Peyer's patch (tissue), 4 donors: ENCODE measurements at regions not wholly inside any gene's neighbourhood (a gene's known extent, or its start where the extent isn't known, plus 50 kb on each side); places are given as distances from the start of the nearest gene placed in this dataset.

Source experiments
- DNase-seq, 3 donors: peaks; one replicate each; pipeline ENCODE4 v3.0.0-alpha.2; 2017 to 2019
- H3K27ac ChIP-seq, 4 donors: fragments of 200-600 bp; sonication (generic); one replicate each; pipeline ENCODE4 v1.5.1; 2016 to 2019
- H3K27me3 ChIP-seq, 2 donors: fragments of 200-600 bp; sonication (generic); one replicate each; pipeline ENCODE4 v1.5.1; 2019
- H3K36me3 ChIP-seq, 3 donors: fragments of 200-600 bp; sonication (generic); one replicate each; pipeline ENCODE4 v1.5.1; 2016 to 2019
- H3K4me1 ChIP-seq, 4 donors: fragments of 200-600 bp; sonication (generic); one replicate each; pipeline ENCODE4 v1.5.1; 2016 to 2019
- H3K4me3 ChIP-seq, 4 donors: fragments of 200-600 bp; sonication (generic); 1 replicate in 3 of 4; 2 replicates in 1 of 4; pipeline ENCODE4 v1.5.1; 2016 to 2019; ENCODE audit warnings: mild to moderate bottlenecking in 1 of 4
- H3K9me3 ChIP-seq, 4 donors: fragments of 200-600 bp; sonication (generic); one replicate each; pipeline ENCODE4 v1.5.1; 2016 to 2019; ENCODE audit warnings: mild to moderate bottlenecking in 1 of 4
- POLR2A ChIP-seq, 2 donors: fragments of 450-650 bp; IDR thresholded peaks; one replicate each; pipeline ENCODE4 v1.5.1; 2017; ENCODE audit warnings: antibody characterized with exemption in 2 of 2, mild to moderate bottlenecking in 2 of 2, moderate library complexity in 2 of 2
- TF ChIP-seq, protein P1 (sequence below), 6 experiments: fragments of 450-650 bp in 4 of 6; fragments of 200-600 bp in 2 of 6; sonication (generic) in 1 of 6; IDR thresholded peaks; one replicate each; pipeline ENCODE4 v1.5.1; 2017 to 2019; ENCODE audit warnings: antibody characterized with exemption in 6 of 6, mild to moderate bottlenecking in 3 of 6, moderate library complexity in 1 of 6

- no peaks in the 10 kb centered on the region for H3K9me3 ChIP-seq
- no peak for DNase-seq
- no peak for TF ChIP-seq POLR2A (IDR thresholded peaks at IDR 0.05)
- TF ChIP-seq, protein P1, sequence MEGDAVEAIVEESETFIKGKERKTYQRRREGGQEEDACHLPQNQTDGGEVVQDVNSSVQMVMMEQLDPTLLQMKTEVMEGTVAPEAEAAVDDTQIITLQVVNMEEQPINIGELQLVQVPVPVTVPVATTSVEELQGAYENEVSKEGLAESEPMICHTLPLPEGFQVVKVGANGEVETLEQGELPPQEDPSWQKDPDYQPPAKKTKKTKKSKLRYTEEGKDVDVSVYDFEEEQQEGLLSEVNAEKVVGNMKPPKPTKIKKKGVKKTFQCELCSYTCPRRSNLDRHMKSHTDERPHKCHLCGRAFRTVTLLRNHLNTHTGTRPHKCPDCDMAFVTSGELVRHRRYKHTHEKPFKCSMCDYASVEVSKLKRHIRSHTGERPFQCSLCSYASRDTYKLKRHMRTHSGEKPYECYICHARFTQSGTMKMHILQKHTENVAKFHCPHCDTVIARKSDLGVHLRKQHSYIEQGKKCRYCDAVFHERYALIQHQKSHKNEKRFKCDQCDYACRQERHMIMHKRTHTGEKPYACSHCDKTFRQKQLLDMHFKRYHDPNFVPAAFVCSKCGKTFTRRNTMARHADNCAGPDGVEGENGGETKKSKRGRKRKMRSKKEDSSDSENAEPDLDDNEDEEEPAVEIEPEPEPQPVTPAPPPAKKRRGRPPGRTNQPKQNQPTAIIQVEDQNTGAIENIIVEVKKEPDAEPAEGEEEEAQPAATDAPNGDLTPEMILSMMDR (IDR thresholded peaks at IDR 0.05) = no peak
- no peaks in the 10 kb centered on the region for H3K27me3 ChIP-seq
- H3K27ac ChIP-seq = no peak overlapping the region
- H3K4me3 ChIP-seq = no peak overlapping the region
- no peaks in the 10 kb centered on the region for H3K4me1 ChIP-seq
- no peaks in the 10 kb centered on the region for H3K36me3 ChIP-seq
Observed at GRCh38 chr9:96129747-96130146, 172.2 kb downstream of the HSD17B3 start.

- TF ChIP-seq, protein P1 (IDR thresholded peaks at IDR 0.05) = no peak
- TF ChIP-seq POLR2A (IDR thresholded peaks at IDR 0.05) = no peak
- H3K36me3 ChIP-seq = no peaks in the 10 kb centered on the region
- H3K4me1 ChIP-seq = no peaks in the 10 kb centered on the region
- DNase-seq = no peak
- no peaks in the 10 kb centered on the region for H3K27me3 ChIP-seq
- no peaks in the 10 kb centered on the region for H3K9me3 ChIP-seq
- no peak overlapping the region for H3K4me3 ChIP-seq
- H3K27ac ChIP-seq = no peak overlapping the region
Observed at GRCh38 chr9:96128880-96129279, 173.1 kb downstream of the HSD17B3 start.

- Histone ChIP-seq H3K4me1 (no peaks in the 10 kb centered on the region), H3K4me3 (no peak overlapping the region), H3K9me3 (no peaks in the 10 kb centered on the region), H3K36me3 (no peaks in the 10 kb centered on the region), H3K27ac (peak overlapping the region in 2 of 4 donors; percentile 65 to 68), H3K27me3 (no peaks in the 10 kb centered on the region)
- DNase-seq = no peak
- TF ChIP-seq, protein P1 (IDR thresholded peaks at IDR 0.05) = no peak
- TF ChIP-seq POLR2A (IDR thresholded peaks at IDR 0.05) = no peak
Observed at GRCh38 chr9:96126321-96126881, 175.6 kb downstream of the HSD17B3 start.

- Histone ChIP-seq H3K9me3 (no peaks in the 10 kb centered on the region), H3K27ac (peak overlapping the region in 2 of 4 donors; percentile 65 to 68), H3K4me1 (no peaks in the 10 kb centered on the region), H3K27me3 (no peaks in the 10 kb centered on the region), H3K36me3 (no peaks in the 10 kb centered on the region), H3K4me3 (no peak overlapping the region)
- DNase-seq = no peak
- TF ChIP-seq, protein P1 (IDR thresholded peaks at IDR 0.05) = no peak
- TF ChIP-seq POLR2A (IDR thresholded peaks at IDR 0.05) = no peak
Observed at GRCh38 chr9:96125624-96126023, 176.4 kb downstream of the HSD17B3 start.

DNA sequence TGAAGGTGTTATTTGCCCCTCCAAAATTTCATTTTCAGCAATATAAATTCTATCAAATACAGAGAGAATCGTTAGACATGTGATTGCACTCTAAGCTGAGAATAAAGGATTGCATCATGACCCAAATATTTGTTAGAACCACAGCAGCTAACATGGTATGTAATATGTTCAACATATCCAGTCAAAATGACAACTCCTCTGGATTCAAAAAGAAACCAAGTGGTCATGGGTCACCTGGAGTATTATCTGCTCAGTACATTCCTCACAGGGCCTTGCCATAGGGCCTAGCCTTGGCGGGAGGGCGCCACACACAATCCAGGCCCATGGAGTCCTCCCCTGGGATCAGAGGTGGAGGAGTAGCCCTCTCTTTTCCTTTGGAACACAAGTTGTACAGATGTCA, 179.2 kb downstream of the HSD17B3 start:
- peak overlapping the region in 1 of 4 donors; percentile 43 for H3K27ac ChIP-seq
- no peaks in the 10 kb centered on the region for H3K9me3 ChIP-seq
- no peaks in the 10 kb centered on the region for H3K4me1 ChIP-seq
- no peak for TF ChIP-seq POLR2A (IDR thresholded peaks at IDR 0.05)
- TF ChIP-seq, protein P1 (IDR thresholded peaks at IDR 0.05) = no peak
- H3K36me3 ChIP-seq = no peaks in the 10 kb centered on the region
- H3K27me3 ChIP-seq = no peaks in the 10 kb centered on the region
- no peak for DNase-seq
- no peak overlapping the region for H3K4me3 ChIP-seq

GRCh38 chr9:96122282-96122681, 179.7 kb downstream of the HSD17B3 start:
- H3K27ac ChIP-seq = no peak overlapping the region
- H3K27me3 ChIP-seq = no peaks in the 10 kb centered on the region
- H3K36me3 ChIP-seq = no peaks in the 10 kb centered on the region
- no peak for DNase-seq
- H3K9me3 ChIP-seq = no peaks in the 10 kb centered on the region
- no peaks in the 10 kb centered on the region for H3K4me1 ChIP-seq
- no peak overlapping the region for H3K4me3 ChIP-seq
- TF ChIP-seq POLR2A (IDR thresholded peaks at IDR 0.05) = no peak
- TF ChIP-seq, protein P1 (IDR thresholded peaks at IDR 0.05) = no peak
